H1 (cell line): ENCODE measurements at regions not wholly inside any gene's neighbourhood (a gene's known extent, or its start where the extent isn't known, plus 50 kb on each side); places are given as distances from the start of the nearest gene placed in this dataset.
"Not testable (repeated sequence)": the region's sequence is repeated elsewhere in the genome, so short reads cannot be mapped to it uniquely, and the experiment has no call there.

Experiments used
- CTCF ChIA-PET: fragments of 300-600 bp; sonication (Branson Sonifier 250); formaldehyde crosslinking; loops from one replicate; lab custom pipeline; 2021; ENCODE audit not compliant: partially characterized antibody; lab: Charles Lee
- POLR2A ChIA-PET: fragments of 300-600 bp; sonication (Branson Sonifier 250); formaldehyde crosslinking; loops from one replicate; lab custom pipeline; 2021; ENCODE audit warnings: inconsistent platforms; ENCODE audit not compliant: partially characterized antibody; lab: Charles Lee
- DNase-seq, 2 experiments: peaks; one replicate each; pipeline versions ENCODE4 v3.0.0 to v3.0.0-alpha.2; 2010 to 2022; ENCODE audit warnings: low spot score in 2 of 2, low read depth in 1 of 2, mixed read lengths in 1 of 2
- FAIRE-seq: peaks from 2 replicates; lab custom pipeline; 2011; peaks lifted over from hg19 to GRCh38; lab: Jason Lieb, UNC
- H2AFZ ChIP-seq: 2 replicates; pipeline ENCODE4 v1.8.1; 2012; ENCODE audit warnings: low read length, inconsistent platforms
- H2AK5ac ChIP-seq: 2 replicates; pipeline ENCODE4 v1.6.1; 2013; ENCODE audit warnings: low read depth, low read length
- H2BK120ac ChIP-seq: replicated peaks from 2 replicates; pipeline ENCODE3; 2013; ENCODE audit warnings: low read depth, low read length, inconsistent platforms
- H2BK12ac ChIP-seq: 2 replicates; pipeline ENCODE4 v1.6.1; 2013; ENCODE audit warnings: low read depth, low read length
- H2BK15ac ChIP-seq: 2 replicates; pipeline ENCODE4 v1.6.1; 2013; ENCODE audit warnings: low read length
- H2BK20ac ChIP-seq: 2 replicates; pipeline ENCODE4 v1.6.1; 2013; ENCODE audit warnings: low read length
- H2BK5ac ChIP-seq: 2 replicates; pipeline ENCODE4 v1.6.1; 2013; ENCODE audit warnings: low read depth, low read length
- H3K14ac ChIP-seq: 2 replicates; pipeline ENCODE4 v1.6.1; 2013; ENCODE audit warnings: inconsistent platforms; ENCODE audit not compliant: insufficient read length
- H3K18ac ChIP-seq: 2 replicates; pipeline ENCODE4 v1.6.1; 2013; ENCODE audit warnings: low read length; ENCODE audit errors: extremely low read depth
- H3K23ac ChIP-seq: 2 replicates; pipeline ENCODE4 v1.6.1; 2013; ENCODE audit warnings: inconsistent platforms; ENCODE audit not compliant: insufficient read length
- H3K23me2 ChIP-seq: 2 replicates; pipeline ENCODE4 v1.6.1; 2013; ENCODE audit warnings: low read depth, low read length
- H3K27ac ChIP-seq: 2 replicates; pipeline ENCODE4 v1.6.1; 2011; ENCODE audit warnings: low read depth, low read length, inconsistent platforms
- H3K27me3 ChIP-seq, 4 experiments: replicated peaks in 1 of 4; 1 replicate in 1 of 4; 2 replicates in 3 of 4; pipeline versions ENCODE4 v1.6.1 to v1.8.1; 2011 to 2013; ENCODE audit warnings: low read length in 3 of 4, mild to moderate bottlenecking in 3 of 4, inconsistent platforms in 2 of 4, mixed read lengths in 2 of 4, moderate library complexity in 1 of 4; ENCODE audit not compliant: control insufficient read depth in 3 of 4, insufficient read depth in 3 of 4; ENCODE audit errors: extremely low read depth in 1 of 4
- H3K36me3 ChIP-seq, 4 experiments: 2 replicates each; pipeline versions ENCODE4 v1.6.1 to v1.8.1; 2011 to 2013; ENCODE audit warnings: mild to moderate bottlenecking in 4 of 4, low read length in 3 of 4, moderate library complexity in 2 of 4, control low read depth in 1 of 4, inconsistent platforms in 1 of 4; ENCODE audit not compliant: insufficient read depth in 4 of 4, control insufficient read depth in 2 of 4
- H3K4ac ChIP-seq: replicated peaks from 2 replicates; pipeline ENCODE3; 2013; ENCODE audit warnings: low read length, low read depth, mixed read lengths, inconsistent platforms; ENCODE audit not compliant: insufficient read length
- H3K4me1 ChIP-seq, 4 experiments: replicated peaks in 1 of 4; 1 replicate in 1 of 4; 2 replicates in 3 of 4; pipeline versions ENCODE4 v1.6.1 to v1.8.1; 2011 to 2013; ENCODE audit warnings: low read length in 3 of 4, inconsistent platforms in 2 of 4, mixed read lengths in 1 of 4; ENCODE audit not compliant: insufficient read depth in 4 of 4, control insufficient read depth in 3 of 4
- H3K4me2 ChIP-seq, 2 experiments: 2 replicates each; pipeline versions ENCODE4 v1.6.1 to v1.8.1; 2011 to 2013; ENCODE audit warnings: low read depth in 2 of 2, low read length in 2 of 2, control low read depth in 1 of 2, inconsistent platforms in 1 of 2, mild to moderate bottlenecking in 1 of 2; ENCODE audit not compliant: insufficient read depth in 1 of 2
- H3K4me3 ChIP-seq, 4 experiments: fragments of 200-600, 300-600 bp in 1 of 4; sonication (generic), shearing (Covaris generic), sonication (Bioruptor Twin) in 1 of 4; 2 replicates each; pipeline versions ENCODE4 v1.5.1 to v1.8.1; 2011 to 2016; ENCODE audit warnings: low read length in 4 of 4, low read depth in 3 of 4, control low read depth in 2 of 4, inconsistent platforms in 2 of 4, mild to moderate bottlenecking in 2 of 4, mixed read lengths in 1 of 4, moderate library complexity in 1 of 4; ENCODE audit not compliant: insufficient read depth in 2 of 4; ENCODE audit errors: extremely low read depth in 1 of 4
- H3K56ac ChIP-seq: replicated peaks from 2 replicates; pipeline ENCODE3; 2013; ENCODE audit warnings: low read depth, mild to moderate bottlenecking, mixed read lengths, low read length, inconsistent platforms; ENCODE audit not compliant: insufficient read length
- H3K79me1 ChIP-seq: 2 replicates; pipeline ENCODE4 v1.6.1; 2013; ENCODE audit warnings: low read depth, low read length, control low read depth
- H3K79me2 ChIP-seq, 2 experiments: 2 replicates each; pipeline versions ENCODE4 v1.6.1 to v1.8.1; 2012 to 2013; ENCODE audit warnings: low read length in 2 of 2, mild to moderate bottlenecking in 2 of 2, inconsistent platforms in 1 of 2; ENCODE audit not compliant: insufficient read depth in 2 of 2, control insufficient read depth in 1 of 2
- H3K9ac ChIP-seq, 4 experiments: replicated peaks in 1 of 4; 1 replicate in 1 of 4; 2 replicates in 3 of 4; pipeline versions ENCODE4 v1.6.1 to v1.8.1; 2011 to 2013; ENCODE audit warnings: low read depth in 3 of 4, low read length in 3 of 4, control low read depth in 2 of 4, mild to moderate bottlenecking in 2 of 4, moderate library complexity in 2 of 4, inconsistent platforms in 1 of 4; ENCODE audit errors: extremely low read depth in 1 of 4
- H3K9me3 ChIP-seq, 2 experiments: 2 replicates each; pipeline versions ENCODE4 v1.6.1 to v1.8.1; 2012 to 2013; ENCODE audit warnings: mild to moderate bottlenecking in 2 of 2, moderate library complexity in 2 of 2, control low read depth in 1 of 2, inconsistent platforms in 1 of 2, low read depth in 1 of 2, low read length in 1 of 2, mixed read lengths in 1 of 2; ENCODE audit not compliant: insufficient read depth in 2 of 2
- H4K20me1 ChIP-seq, 2 experiments: replicated peaks in 1 of 2; 2 replicates each; pipeline versions ENCODE3 to v1.8.1; 2011 to 2013; ENCODE audit warnings: inconsistent platforms in 2 of 2, low read length in 2 of 2, mild to moderate bottlenecking in 1 of 2; ENCODE audit not compliant: insufficient read depth in 2 of 2, control insufficient read depth in 1 of 2
- H4K5ac ChIP-seq: 2 replicates; pipeline ENCODE4 v1.6.1; 2013; ENCODE audit warnings: low read length, low read depth, mixed read lengths, inconsistent platforms; ENCODE audit not compliant: insufficient read length
- H4K8ac ChIP-seq: 2 replicates; pipeline ENCODE4 v1.8.0; 2013; ENCODE audit warnings: mild to moderate bottlenecking, moderate library complexity, low read length, inconsistent platforms; ENCODE audit not compliant: insufficient read depth; ENCODE audit errors: extremely low read depth
- H4K91ac ChIP-seq: replicated peaks from 2 replicates; pipeline ENCODE3; 2013; ENCODE audit warnings: low read length, mixed read lengths, inconsistent platforms; ENCODE audit not compliant: insufficient read length
- WGBS, 2 experiments: shearing (Covaris generic) in 1 of 2; methylation state at CpG; one replicate each; pipeline versions ENCODE4 v1.1.6 to v1.1.7; 2013 to 2015; ENCODE audit warnings: low lambda C conversion rate in 2 of 2, mixed read lengths in 2 of 2, inconsistent platforms in 1 of 2, low coverage in 1 of 2, missing lambda C conversion rate in 1 of 2; ENCODE audit not compliant: insufficient replicate concordance in 2 of 2, insufficient coverage in 1 of 2, insufficient read length in 1 of 2; ENCODE audit errors: extremely low coverage in 1 of 2, missing lambda C conversion rate in 1 of 2; 5-methylcytosine and 5-hydroxymethylcytosine counted together

DNA sequence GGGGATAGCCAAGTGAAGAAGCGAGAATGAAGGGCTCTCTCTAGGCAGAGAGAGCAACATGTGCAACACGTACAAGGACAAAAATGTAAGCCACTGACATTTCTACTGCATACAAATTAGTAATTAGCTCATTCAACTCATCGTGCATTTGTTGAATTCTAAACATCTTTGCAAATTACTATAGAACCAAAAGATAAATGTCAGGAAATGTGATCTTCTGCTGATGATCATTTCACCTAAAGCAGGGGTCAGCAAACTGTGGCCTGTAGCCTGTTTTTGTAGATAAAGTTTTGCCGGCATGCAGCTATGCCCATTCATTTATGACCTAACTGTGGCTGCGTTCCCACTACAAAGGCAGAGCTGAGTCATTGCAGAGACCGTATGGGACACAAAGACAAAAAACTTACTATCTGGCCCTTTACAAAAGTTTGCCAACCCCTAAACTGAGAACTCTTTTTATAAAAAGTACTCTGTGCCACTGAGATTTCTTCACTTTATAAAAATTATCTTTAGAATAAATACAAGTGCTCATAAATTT is 87.7 kb upstream of the NBPF12 start:
- H3K27ac ChIP-seq, H4K5ac ChIP-seq, CTCF ChIA-PET, H3K4me3 ChIP-seq, H3K18ac ChIP-seq, H4K8ac ChIP-seq, H3K27me3 ChIP-seq, H3K9me3 ChIP-seq, H2BK120ac ChIP-seq, H3K79me2 ChIP-seq, H4K91ac ChIP-seq, H3K4me1 ChIP-seq, FAIRE-seq, H3K23me2 ChIP-seq, H3K56ac ChIP-seq, H2BK12ac ChIP-seq, H3K36me3 ChIP-seq, DNase-seq, H3K9ac ChIP-seq, H2BK15ac ChIP-seq, H4K20me1 ChIP-seq, H2BK20ac ChIP-seq, H3K14ac ChIP-seq, H3K4me2 ChIP-seq, POLR2A ChIA-PET, H2AFZ ChIP-seq, H2AK5ac ChIP-seq, H3K4ac ChIP-seq, H3K23ac ChIP-seq, H2BK5ac ChIP-seq, H3K79me1 ChIP-seq: not testable (repeated sequence)
- WGBS, 2 experiments = 90% methylated on average over 6 of the region's 6 CpGs; no CpG with 5 or more reads in 1 of the 2 experiments

DNA sequence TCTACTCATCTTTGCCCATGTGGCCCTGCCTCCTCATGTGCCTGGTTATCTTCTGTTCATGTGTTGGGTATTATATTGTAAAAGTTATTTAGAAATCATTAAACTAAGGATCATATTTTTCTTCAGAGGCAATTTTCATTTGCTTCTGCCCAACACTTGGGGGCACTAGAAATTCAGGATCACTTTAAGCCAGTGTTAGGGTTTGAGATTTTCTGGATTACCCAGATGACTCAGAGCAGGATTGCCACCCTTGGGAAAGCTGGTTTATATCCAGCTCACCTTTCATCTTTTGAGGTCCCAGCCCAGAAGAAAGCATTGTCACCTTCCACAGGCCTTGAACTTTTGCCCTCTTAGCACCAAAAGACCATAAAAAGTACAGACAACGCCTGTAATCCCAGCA is 99.4 kb upstream of the NBPF12 start:
- DNase-seq, H3K4me3 ChIP-seq, H4K8ac ChIP-seq, H2AK5ac ChIP-seq, H4K91ac ChIP-seq, H3K23me2 ChIP-seq, H2BK12ac ChIP-seq, FAIRE-seq, H3K36me3 ChIP-seq, H4K20me1 ChIP-seq, H3K14ac ChIP-seq, H3K4me1 ChIP-seq, H3K79me1 ChIP-seq, H3K4me2 ChIP-seq, H2BK20ac ChIP-seq, CTCF ChIA-PET, H3K27ac ChIP-seq, H3K9ac ChIP-seq, H3K23ac ChIP-seq, H3K9me3 ChIP-seq, H3K56ac ChIP-seq, H4K5ac ChIP-seq, H2AFZ ChIP-seq, H3K18ac ChIP-seq, H2BK5ac ChIP-seq, H3K4ac ChIP-seq, H2BK15ac ChIP-seq, H3K79me2 ChIP-seq, H2BK120ac ChIP-seq, POLR2A ChIA-PET, H3K27me3 ChIP-seq: not testable (repeated sequence)
- WGBS, 2 experiments = no CpG with 5 or more reads among the region's 1 CpG
